HG02798 (cell line): ENCODE measurements at regions not wholly inside any gene's neighbourhood (a gene's known extent, or its start where the extent isn't known, plus 50 kb on each side); places are given as distances from the start of the nearest gene placed in this dataset.
A peak's percentile ranks its signal among the peaks of the same experiment; 100 is the strongest.

Experiments
- ATAC-seq: cut with Tn5 transposase; IDR thresholded peaks from one replicate; pipeline ENCODE4 v1.9.1; 2021; ENCODE audit warnings: mild to moderate bottlenecking; ENCODE audit not compliant: unreplicated experiment, poor library complexity

- no peak for ATAC-seq
Observed at GRCh38 chr6:92840246-92840930, 579.0 kb downstream of the EPHA7 start.

GRCh38 chr6:92828788-92829187, 590.6 kb downstream of the EPHA7 start:
- no peak for ATAC-seq

GRCh38 chr6:92827104-92827503, 592.3 kb downstream of the EPHA7 start:
- ATAC-seq = no peak

GRCh38 chr6:92826633-92827032, 592.7 kb downstream of the EPHA7 start:
- no peak for ATAC-seq

GRCh38 chr6:92822222-92822621, 597.1 kb downstream of the EPHA7 start:
- no peak for ATAC-seq

GRCh38 chr6:92820601-92821000, 598.8 kb downstream of the EPHA7 start:
- no peak for ATAC-seq

GRCh38 chr6:92810913-92811312, 608.4 kb downstream of the EPHA7 start:
- ATAC-seq = peak; percentile 98

GRCh38 chr6:92806254-92806653, 613.1 kb downstream of the EPHA7 start:
- no peak for ATAC-seq

GRCh38 chr6:92791403-92791802, 628.0 kb downstream of the EPHA7 start:
- no peak for ATAC-seq

- ATAC-seq = no peak
Observed at GRCh38 chr6:92790381-92790780, 629.0 kb downstream of the EPHA7 start.

- ATAC-seq = no peak
Observed at GRCh38 chr6:92784235-92784634, 635.1 kb downstream of the EPHA7 start.

- ATAC-seq = no peak
Observed at GRCh38 chr6:92779746-92780145, 639.6 kb downstream of the EPHA7 start.

GRCh38 chr6:92777146-92777740, 642.1 kb downstream of the EPHA7 start:
- no peak for ATAC-seq

- no peak for ATAC-seq
Observed at GRCh38 chr6:92770540-92770939, 648.8 kb downstream of the EPHA7 start.

GRCh38 chr6:92767101-92767500, 652.3 kb downstream of the EPHA7 start:
- no peak for ATAC-seq

- ATAC-seq = no peak
Observed at GRCh38 chr6:92763680-92764079, 655.7 kb downstream of the EPHA7 start.

GRCh38 chr6:92763274-92763584, 656.1 kb downstream of the EPHA7 start:
- no peak for ATAC-seq

- no peak for ATAC-seq
Observed at GRCh38 chr6:92762443-92763273, 656.7 kb downstream of the EPHA7 start.

- no peak for ATAC-seq
Observed at GRCh38 chr6:92759178-92759577, 660.2 kb downstream of the EPHA7 start.

- ATAC-seq = no peak
Observed at GRCh38 chr6:92757925-92758324, 661.4 kb downstream of the EPHA7 start.

- no peak for ATAC-seq
Observed at GRCh38 chr6:92756912-92757311, 662.4 kb downstream of the EPHA7 start.

GRCh38 chr6:92753956-92754355, 665.4 kb downstream of the EPHA7 start:
- no peak for ATAC-seq
